ENCODE measurements at regions not wholly inside any gene's neighbourhood (a gene's known extent, or its start where the extent isn't known, plus 50 kb on each side); places are given as distances from the start of the nearest gene placed in this dataset.
"Not testable (repeated sequence)": the region's sequence is repeated elsewhere in the genome, so short reads cannot be mapped to it uniquely, and the experiment has no call there.

DNA sequence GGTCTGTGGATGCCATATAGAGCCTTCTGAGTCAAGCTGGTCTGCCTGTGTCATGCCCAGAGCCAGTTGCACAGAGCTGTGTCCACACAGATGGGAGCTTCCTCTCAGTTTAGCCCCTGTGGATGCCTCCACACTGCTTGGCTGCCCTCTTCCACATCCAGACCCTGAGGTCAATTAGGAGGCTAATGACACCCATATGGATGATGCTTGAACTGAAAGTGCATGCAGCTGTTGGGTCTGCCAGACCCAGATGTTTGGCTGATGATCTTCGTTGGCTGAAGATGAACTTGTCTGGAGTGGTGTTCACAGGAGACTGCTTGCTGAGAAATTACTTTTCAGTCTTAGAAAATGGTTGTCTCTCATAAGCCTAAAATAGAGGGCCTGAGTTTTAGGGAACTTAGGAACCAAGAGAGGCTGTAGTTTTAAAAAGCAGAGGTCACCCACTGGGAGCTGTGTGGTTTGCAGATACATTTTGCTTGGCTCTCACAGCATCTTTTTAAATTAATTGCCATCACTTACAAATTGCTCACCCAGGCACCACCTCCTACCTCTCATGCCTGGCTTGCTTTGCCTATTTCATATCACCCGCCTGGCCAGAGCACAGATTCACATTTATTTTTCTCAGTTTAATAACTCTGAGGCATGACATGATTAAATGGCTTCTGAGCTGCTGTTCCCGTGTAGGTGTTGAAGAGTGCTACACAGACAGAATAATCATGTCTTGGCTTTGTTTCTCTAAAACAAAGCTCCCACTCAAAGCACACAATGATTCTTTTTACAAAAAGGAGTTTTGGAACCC, 176.1 kb downstream of the MINAR1 start:
- DNase-seq, result no peak

DNA sequence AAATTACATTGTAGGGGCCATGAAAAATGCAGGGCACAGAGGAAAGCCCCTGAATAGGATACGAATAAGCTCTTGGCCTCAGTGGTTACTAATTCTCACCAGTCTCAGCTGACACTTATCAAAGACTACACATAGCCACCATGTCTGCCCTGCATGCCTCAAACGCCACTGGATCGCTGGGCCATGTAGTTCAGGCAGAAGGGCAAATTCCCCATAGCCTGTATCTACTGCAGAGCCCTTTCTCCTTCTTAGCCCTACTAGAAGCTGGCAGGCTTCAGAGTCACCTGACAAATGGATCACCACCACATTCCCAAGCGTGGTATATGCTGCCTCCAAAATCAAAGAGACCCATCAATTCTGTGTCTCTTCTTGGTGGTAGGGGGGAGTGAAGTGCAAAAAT, 177.4 kb downstream of the MINAR1 start:
- no peak for DNase-seq

DNA sequence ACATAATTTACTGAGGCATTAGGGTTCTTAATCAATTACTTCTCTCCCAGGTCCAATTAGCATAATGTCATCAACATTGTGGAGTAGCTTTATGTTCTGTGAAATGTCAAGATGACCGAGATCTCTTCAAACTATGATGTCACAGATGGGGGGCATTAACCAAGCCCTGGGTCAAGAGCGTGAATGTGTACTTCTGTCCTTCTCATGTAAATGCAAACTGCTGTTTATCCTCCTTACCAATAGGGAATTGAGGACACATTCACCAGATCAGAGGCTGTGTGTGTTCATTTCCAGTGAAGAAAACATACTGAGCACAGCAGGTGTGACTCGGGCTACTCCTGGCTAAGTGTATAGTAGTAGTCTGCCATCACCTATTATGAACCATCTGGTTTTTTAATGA, 177.9 kb downstream of the MINAR1 start:
- DNase-seq, result no peak

DNA sequence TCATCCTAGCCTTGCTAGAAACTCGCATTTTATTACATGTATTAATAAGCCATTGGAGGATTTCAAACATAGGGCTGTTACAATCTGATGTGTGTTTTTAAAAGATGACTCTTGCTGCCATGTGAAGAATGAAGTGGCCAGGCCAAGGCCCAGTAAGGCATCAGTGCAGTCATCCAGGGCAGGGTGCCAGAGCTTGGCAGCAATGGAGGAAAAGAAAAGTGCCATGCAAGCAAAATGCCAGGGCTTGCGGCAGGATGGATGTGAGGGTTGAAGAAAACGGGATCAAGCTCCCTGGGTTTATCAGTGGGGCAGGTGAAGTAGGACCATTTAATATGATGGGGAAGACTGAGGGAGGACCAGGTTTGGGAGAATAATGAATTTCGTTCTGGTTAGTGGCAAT, 183.6 kb downstream of the MINAR1 start:
- no peak for DNase-seq

DNA sequence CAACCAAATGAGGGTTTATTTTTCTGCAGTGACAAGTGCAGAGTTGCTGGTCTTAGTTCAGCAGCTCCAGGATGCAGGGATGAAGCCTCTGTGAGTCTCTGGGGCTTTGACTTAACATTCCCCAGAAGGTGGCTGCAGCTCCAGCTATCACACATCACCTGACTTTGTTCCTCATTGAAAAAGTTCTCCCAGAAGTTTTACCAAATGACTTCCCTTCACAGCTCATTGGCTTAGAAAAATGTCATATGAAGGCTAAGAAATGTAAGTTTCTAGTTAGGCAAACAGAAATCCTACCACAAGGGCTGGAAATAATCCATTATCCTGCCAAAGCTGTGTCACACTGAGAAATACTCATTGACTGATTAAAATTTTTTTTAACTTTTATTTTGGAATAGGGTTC, 184.9 kb downstream of the MINAR1 start:
- DNase-seq, result no peak

DNA sequence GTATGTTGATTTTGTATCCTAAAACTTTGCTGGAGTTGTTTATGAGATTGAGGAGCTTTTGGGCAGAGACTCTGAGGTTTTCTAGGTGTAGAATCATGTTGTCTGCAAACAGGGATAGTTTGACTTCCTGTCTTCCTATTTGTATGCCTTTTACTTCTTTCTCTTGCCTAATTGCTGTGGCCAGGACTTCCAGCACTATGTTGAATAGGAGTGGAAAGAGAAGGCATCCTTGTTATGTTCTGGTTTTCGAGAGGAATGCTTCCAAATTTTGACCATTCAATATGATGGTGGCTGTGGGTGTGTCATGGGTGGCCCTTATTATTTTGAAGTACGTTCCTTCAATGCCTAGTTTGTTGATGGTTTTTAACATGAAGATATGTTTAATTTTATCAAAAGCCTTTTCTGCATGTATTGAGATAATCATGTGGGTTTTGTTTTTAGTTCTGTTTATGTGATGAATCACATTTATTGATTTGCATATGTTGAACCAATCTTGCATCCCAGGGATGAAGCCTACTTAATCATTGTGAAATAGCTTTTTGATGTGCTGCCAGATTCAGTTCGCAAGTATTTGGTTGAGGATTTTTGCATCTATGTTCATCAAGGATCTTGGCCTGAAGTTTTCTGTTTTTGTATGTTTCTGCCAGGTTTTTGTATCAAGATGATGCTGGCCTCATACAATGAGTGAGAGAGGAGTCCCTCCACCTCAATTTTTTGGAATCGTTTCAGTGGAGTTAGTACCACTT, 188.1 kb downstream of the MINAR1 start:
- no peak for DNase-seq

DNA sequence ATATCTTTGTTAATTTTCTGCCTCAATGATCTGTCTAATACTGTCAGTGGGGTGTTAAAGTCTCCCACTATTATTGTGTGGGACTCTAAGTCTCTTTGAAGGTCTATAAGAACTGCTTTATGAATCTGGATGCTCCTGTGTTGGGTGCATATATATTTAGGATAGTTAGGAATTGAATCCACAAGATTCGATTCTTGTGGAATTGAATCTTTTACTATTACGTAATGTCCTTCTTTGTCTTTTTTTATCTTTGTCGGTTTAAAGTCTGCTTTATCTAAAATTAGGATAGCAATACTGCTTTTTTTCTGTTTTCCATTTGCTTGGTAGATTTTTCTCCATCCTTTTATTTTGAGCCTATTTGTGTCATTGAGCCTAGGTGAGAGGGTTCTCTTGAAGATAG, 189.7 kb downstream of the MINAR1 start:
- not testable (repeated sequence) for DNase-seq

DNA sequence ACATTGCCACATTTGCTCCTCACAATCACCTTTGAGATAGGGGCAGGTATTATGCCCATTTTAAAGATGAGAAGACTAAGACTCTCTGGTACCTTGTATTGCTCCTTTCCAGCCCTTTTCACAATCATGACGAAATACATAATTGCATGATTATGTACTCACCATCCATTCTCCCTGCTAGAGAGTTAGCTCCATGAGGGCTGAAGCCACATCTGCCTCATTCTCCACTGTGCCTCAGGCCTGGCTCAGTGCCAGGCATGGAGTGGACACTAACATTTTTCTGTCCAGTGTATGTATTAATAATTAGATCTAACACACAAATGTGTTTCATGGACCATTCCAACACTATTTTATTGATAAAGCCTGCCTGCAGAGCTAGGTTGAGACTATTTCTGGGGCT, 191.4 kb downstream of the MINAR1 start:
- peak in 1 of 3 experiments; percentile 17 for DNase-seq

DNA sequence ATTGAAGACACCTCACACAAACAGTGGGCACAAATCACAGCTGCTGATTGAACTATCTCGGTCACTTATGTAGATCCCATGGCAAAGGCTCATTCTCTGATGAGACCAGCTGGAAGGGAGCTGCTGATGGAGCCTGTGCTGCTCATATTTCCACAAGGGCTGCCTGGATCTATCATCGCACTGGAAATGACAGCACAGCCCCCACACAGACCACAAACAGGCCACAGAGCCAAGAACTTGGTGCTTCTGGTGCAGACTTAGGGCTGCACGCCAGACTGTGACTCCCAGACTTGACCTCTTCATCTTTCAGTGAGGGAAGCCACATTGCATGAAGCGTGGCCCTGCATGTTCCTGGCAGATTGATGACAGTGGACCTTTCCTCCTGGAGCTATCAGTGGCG, 197.6 kb downstream of the MINAR1 start:
- no peak for DNase-seq

DNA sequence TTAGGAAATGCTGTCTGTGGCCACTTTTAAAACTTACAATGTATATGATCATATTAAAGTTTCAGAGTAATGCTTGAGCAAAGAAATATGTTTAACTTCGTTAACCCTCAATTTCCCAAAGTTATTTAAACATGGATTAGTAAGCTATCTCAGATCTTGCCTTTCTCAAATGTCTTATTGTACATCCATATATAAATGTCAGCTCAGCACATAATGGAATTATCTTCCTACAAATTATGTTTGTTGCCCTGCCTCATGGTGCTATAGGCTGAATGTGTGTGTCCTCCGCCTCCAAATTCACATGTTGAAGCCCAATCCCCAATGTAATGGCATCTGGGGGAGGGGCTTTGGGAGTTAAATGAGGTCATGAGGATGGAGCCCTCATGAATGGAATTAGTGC, 200.3 kb downstream of the MINAR1 start:
- DNase-seq, result no peak

DNA sequence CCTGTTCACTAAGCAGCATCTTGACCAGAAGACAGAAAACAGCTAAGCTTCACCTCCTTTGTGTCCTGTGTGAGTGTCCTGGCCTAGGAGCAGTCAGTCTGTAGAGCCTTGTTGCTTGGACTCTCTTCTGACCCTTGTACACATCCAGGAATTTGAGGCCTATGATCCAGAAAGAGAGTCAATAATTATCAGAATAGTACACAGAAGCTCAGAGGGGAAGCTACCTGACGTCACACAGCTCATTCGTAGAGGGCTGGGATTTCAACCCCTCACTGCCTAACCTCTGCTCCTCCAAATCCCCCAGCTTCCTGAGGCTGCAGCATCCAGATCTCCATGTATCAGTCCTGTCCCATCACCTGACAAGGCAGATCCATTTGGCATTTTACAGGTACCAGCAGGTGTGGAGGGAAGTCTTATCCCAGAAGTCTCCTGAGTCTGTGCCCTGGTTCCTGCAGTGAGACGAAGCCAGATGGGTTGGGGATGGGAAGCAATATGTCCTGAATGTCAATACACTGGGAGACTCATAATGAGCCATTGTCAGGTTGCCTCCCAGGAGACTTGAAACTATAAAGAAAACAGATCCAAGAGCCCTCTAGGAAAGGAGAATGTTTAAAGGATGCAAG, 203.1 kb downstream of the MINAR1 start:
- peak in 2 of 3 experiments; percentile 1 to 18 for DNase-seq

DNA sequence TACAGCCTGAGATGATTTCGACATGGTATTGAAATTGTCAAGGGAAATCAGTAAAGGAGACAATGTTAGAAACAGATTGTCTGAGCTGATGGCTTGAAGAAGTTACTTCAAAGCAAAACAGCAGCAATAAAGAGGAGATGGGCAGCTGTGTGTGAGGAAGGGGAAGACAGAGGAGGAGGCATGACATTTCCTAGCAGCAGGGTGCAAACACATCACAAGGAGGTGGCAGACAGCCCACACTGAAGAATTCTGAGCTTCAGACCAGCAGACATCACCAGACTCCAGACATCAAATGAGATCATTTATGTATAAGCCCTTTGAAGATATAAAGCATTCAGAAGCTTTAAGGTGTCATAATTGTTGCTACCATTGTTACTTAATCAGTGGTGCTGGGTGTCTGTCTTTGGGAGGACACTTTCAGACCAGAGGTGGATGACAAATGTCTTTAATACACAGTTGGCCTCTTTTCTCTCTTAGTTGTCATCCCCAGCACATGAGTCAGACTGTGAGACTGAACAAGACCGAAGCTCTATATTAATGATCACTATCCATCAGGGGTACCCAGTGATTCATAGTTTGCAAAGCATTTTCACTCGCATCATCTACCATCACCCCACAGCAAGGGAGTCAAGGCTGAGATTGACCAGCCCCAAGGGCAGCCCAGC, 203.9 kb downstream of the MINAR1 start:
- DNase-seq, result no peak

DNA sequence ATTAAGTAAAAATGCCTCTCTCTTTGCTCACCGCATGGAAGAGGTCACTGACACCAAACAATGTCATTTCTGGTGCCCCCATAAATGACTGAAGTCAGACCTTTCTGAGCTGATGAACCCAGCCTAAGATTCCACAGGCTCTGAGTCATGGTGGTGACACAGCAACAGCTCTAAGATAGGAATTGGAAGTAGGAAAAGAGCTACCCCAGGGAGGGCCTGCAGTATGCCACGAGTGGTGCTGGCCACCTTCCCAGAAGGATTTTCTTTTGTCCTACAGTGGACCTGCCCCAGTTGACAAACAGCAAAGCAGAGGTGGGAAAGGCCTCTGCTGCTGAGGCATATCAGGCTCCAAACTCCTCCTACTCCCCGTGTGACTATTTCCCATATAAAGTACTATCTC, 208.1 kb downstream of the MINAR1 start:
- DNase-seq, result no peak

DNA sequence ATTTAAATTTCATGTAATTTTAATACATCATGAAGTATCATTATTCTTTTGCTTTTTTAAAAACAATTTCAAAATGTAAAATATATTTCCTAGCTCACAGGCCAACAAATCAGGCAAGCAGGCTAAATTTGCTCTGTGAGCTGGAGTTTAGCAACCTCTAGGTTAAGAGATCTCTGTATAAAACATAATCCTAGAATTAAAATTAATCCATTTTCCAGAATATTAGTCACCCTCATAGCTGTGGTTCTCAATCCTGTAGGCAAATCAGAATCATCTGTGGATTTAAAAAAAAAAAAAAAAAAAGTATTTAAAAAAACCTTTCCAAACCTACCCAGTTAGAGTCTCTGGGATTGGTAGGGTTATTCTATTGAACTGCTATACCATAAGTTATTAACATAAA, 209.7 kb downstream of the MINAR1 start:
- no peak for DNase-seq

DNA sequence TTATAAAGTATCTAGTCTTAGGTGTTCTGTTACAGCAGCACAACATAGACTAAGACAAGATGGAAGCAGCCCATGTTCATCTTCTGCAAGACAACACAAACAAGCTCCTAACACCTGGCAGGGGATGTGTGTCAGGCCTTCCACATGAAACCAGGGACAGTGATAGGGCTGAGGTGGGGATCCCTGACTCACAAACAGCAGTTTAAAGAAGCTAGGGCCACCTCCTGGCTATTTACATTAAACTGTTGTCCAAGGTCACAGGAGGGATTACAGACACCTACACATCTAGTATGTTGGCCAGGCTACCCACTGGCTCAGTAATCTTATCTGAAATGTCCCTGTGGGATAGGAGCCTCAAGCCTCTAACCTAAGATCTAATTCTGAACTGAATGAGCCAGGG, 211.3 kb downstream of the MINAR1 start:
- DNase-seq, result no peak

DNA sequence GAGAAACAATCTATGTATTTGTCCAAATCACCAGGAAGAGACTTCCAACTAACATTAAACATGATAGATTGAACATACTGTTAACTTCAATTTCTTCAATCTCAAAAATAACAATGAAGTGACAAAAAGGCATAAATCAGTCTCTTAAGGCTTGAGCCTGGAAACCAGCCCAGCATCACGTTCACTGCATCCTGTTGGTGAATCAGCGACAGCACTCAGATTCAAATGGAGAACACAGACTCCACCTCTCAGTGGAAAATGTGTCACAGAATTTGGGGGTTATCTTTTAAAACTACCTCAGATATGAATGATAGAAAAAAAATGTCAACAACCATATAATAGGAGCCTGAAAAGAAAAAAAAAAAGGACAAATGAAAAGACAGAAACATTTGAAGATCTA, 212.0 kb downstream of the MINAR1 start:
- DNase-seq, result no peak

DNA sequence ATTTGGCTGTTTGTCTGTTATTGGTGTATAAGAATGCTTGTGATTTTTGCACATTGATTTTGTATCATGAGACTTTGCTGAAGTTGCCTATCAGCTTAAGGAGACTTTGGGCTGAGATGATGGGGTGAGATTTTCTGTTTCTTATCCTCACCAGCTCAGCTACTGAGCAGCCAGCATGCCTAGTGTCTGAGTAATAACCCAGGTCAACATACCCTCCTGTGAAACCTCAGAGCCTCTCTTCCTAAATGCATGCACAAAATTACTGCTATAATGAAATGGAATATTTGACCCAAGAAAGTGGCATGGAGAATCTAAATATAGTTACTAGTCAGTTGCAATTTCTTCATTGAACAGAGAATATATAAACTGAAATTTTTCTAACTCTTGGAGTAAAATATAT, 220.8 kb downstream of the MINAR1 start:
- not testable (repeated sequence) for DNase-seq

DNA sequence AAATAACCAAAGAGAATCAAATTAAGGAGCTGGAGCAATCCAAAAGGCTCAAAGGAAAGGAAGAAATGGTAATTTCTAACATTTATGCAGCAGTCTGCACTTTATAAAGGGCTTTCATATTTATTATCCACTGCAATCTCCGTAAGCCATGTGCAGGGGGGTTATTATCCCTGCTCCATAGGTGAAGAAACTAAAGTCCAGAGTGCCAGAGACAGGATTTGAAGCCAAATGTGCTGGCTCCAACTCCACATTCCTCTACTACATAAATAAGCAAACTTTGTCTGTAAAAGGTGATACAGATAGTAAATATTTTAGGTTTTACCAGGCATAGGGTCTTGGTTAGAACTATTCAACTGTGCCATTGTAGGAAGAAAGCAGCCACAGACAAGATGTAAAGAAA, 221.4 kb downstream of the MINAR1 start:
- DNase-seq, result no peak

DNA sequence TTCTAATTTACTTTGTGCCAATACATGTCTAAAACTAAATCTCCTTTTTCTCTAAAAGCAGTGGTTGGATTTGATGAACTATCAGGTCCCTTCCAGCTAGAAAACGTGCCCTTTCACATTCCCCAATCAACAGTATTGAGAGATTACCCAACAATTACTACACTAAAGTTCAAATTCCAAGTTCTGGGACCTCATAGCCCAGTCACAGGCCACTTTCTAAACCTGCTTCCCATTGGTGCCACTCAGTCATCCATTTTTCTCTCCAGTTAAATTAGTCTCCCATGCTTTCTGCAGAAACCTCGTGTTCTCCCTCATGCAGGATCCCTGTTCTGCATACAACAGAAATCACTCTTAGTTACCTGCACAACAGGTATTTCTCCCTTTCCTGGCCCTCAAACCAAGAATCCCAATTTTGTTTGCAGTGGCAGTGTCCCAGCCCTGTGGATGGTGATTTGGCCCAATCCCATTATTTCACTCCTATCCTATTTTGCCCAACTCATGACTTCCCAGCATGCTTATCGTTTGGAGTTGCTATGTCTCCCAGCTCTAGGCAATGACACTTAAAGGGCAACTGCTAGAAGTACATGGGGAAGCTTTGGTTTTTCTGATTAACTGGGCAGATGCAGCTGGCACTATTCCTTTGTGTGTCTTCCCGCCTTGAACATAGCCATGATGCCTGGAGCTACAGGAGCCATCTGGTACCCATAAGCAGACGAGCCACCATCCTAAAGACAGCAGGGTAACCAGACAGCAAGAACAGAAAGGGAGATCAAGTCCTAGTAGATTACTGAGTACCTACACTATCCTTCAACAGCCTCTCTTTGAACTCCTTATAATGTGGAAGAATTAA, 224.2 kb downstream of the MINAR1 start:
- DNase-seq, result no peak

DNA sequence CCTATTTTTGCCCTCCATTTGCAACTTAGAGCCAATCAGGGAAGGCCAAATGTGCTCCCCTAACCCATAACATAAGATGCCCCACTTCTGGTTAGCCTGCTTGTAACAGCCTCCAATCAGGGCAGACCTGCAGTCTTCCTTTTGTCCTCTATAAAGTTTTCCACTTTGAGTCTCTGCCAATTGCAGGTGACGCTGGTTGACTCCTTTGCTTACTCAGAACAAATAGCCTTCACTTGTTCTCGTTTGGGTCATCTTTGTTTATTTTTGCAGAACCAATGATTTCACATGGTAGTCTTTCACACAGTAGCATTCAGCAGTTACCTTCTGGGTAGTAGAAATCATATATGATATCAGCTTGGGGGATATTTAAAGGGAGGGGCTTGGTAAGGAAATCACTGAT, 225.6 kb downstream of the MINAR1 start:
- DNase-seq, result no peak

DNA sequence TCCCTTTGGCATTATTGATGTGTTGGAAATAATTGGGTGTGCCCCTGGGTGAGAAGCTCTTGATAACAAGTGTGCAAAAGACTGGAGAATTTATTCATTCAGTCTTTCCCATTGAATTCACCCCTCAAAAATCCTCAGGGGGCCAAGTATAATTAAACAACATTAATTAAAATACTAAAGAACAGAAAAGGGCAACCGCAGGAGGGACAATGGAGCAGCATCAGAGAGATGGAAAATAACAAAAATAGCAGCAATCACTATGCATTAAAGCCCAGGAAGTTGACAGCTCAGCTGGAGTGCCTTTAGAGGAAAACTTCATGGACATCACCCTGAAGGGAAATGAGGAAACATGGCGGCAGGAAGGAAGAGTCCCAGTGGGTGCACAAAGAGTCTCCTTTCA, 227.6 kb downstream of the MINAR1 start:
- peak in 1 of 3 experiments; percentile 49 for DNase-seq

DNA sequence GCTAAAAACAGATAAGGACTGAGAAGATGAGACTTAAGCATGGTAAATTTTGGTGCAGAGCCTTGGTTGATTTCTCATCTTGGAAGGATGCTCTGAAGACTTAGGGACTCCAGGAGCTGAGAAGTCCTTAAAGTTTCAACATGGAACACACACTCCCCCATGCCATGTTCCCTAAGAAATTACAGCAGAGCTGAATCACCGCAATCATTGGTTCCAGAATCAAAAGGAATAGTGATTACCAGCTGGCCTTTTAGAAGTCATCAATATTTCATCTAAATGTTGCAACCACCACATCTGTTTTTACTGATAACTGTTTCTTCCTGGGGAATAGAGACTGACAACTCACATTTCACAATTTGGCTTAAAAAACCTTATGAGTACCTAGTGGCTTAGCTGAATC, 229.3 kb downstream of the MINAR1 start:
- DNase-seq, result no peak

Data from NCI-H1417 (cell line).